Astrocyte (in vitro differentiated cells and primary cell): ENCODE measurements at regions not wholly inside any gene's neighbourhood (a gene's known extent, or its start where the extent isn't known, plus 50 kb on each side); places are given as distances from the start of the nearest gene placed in this dataset.

Experiments used
- DNase-seq: peaks from one replicate; pipeline ENCODE4 v3.0.0-alpha.2; 2010; ENCODE audit warnings: low read depth
- FAIRE-seq: peaks from 2 replicates; lab custom pipeline; 2011; peaks lifted over from hg19 to GRCh38; lab: Jason Lieb, UNC
- H2AFZ ChIP-seq: 2 replicates; pipeline ENCODE4 v1.6.0; 2012; ENCODE audit warnings: low read depth, low read length, inconsistent platforms
- H3K27ac ChIP-seq: 2 replicates; pipeline ENCODE4 v1.5.1; 2011; ENCODE audit warnings: low read depth, low read length, inconsistent platforms
- H3K27me3 ChIP-seq: 2 replicates; pipeline ENCODE4 v1.6.0; 2011; ENCODE audit warnings: low read length, inconsistent platforms; ENCODE audit not compliant: insufficient read depth
- H3K36me3 ChIP-seq: 2 replicates; pipeline ENCODE4 v1.5.1; 2011; ENCODE audit warnings: low read length, inconsistent platforms; ENCODE audit not compliant: insufficient read depth
- H3K4me1 ChIP-seq: 2 replicates; pipeline ENCODE4 v1.5.1; 2011; ENCODE audit warnings: low read length, inconsistent platforms; ENCODE audit not compliant: insufficient read depth
- H3K4me2 ChIP-seq: 2 replicates; pipeline ENCODE4 v1.6.0; 2012; ENCODE audit warnings: low read length, inconsistent platforms
- H3K4me3 ChIP-seq: 2 replicates; pipeline ENCODE4 v1.5.1; 2011; ENCODE audit warnings: low read depth, mild to moderate bottlenecking, low read length, inconsistent platforms; ENCODE audit not compliant: insufficient read depth
- H3K79me2 ChIP-seq: 2 replicates; pipeline ENCODE4 v1.6.0; 2012; ENCODE audit warnings: mild to moderate bottlenecking, low read length, inconsistent platforms; ENCODE audit not compliant: insufficient read depth
- H3K9ac ChIP-seq: 2 replicates; pipeline ENCODE4 v1.6.0; 2012; ENCODE audit warnings: mild to moderate bottlenecking, low read length, inconsistent platforms
- H3K9me3 ChIP-seq: 2 replicates; pipeline ENCODE4 v1.5.1; 2012; ENCODE audit warnings: low read depth, mild to moderate bottlenecking, low read length, inconsistent platforms; ENCODE audit not compliant: insufficient read depth
- H4K20me1 ChIP-seq: 2 replicates; pipeline ENCODE4 v1.6.0; 2012; ENCODE audit warnings: low read length, inconsistent platforms; ENCODE audit not compliant: insufficient read depth
- H3K27ac Mint-ChIP-seq: one replicate; pipeline ENCODE4 v1.8.0; 2021; ENCODE audit warnings: mild to moderate bottlenecking, mixed read lengths; ENCODE audit not compliant: unreplicated experiment
- H3K27me3 Mint-ChIP-seq: one replicate; pipeline ENCODE4 v1.8.0; 2021; ENCODE audit warnings: low read depth, mixed read lengths; ENCODE audit not compliant: unreplicated experiment
- H3K36me3 Mint-ChIP-seq: one replicate; pipeline ENCODE4 v1.8.0; 2021; ENCODE audit warnings: low read depth, mixed read lengths; ENCODE audit not compliant: unreplicated experiment
- H3K4me1 Mint-ChIP-seq: one replicate; pipeline ENCODE4 v1.8.0; 2021; ENCODE audit warnings: low read depth, mixed read lengths; ENCODE audit not compliant: unreplicated experiment
- H3K4me3 Mint-ChIP-seq: one replicate; pipeline ENCODE4 v1.8.0; 2021; ENCODE audit warnings: mild to moderate bottlenecking, moderate library complexity, mixed read lengths; ENCODE audit not compliant: unreplicated experiment
- H3K9me3 Mint-ChIP-seq: one replicate; pipeline ENCODE4 v1.8.0; 2021; ENCODE audit warnings: mild to moderate bottlenecking, mixed read lengths; ENCODE audit not compliant: unreplicated experiment
- EZH2 ChIP-seq: IDR thresholded peaks from 2 replicates; pipeline ENCODE4 v1.6.1; 2012; ENCODE audit warnings: mild to moderate bottlenecking, low read length, inconsistent platforms; ENCODE audit not compliant: insufficient read depth
- TF ChIP-seq, protein P1 (sequence below): IDR thresholded peaks from 2 replicates; pipeline ENCODE4 v1.5.1; 2011; ENCODE audit warnings: low read depth, mild to moderate bottlenecking, inconsistent platforms, low read length, moderate library complexity; ENCODE audit not compliant: insufficient read depth

- H3K36me3 ChIP-seq = no peaks in the 10 kb centered on the region
- Mint-ChIP-seq H3K4me1 (peaks cover 20% of the 10 kb centered on the region), H3K4me3 (no peak overlapping the region), H3K27ac (no peak overlapping the region), H3K36me3 (no peaks in the 10 kb centered on the region), H3K27me3 (peaks cover 6% of the 10 kb centered on the region), H3K9me3 (peaks cover 3% of the 10 kb centered on the region)
- no peak overlapping the region for H3K4me3 ChIP-seq
- H4K20me1 ChIP-seq = no peaks in the 10 kb centered on the region
- H3K9me3 ChIP-seq = no peaks in the 10 kb centered on the region
- H3K27ac ChIP-seq = no peak overlapping the region
- H3K4me2 ChIP-seq = no peak overlapping the region
- no peak overlapping the region for H3K9ac ChIP-seq
- H3K27me3 ChIP-seq = peaks cover 6% of the 10 kb centered on the region
- TF ChIP-seq EZH2 = no peak
- TF ChIP-seq, protein P1, sequence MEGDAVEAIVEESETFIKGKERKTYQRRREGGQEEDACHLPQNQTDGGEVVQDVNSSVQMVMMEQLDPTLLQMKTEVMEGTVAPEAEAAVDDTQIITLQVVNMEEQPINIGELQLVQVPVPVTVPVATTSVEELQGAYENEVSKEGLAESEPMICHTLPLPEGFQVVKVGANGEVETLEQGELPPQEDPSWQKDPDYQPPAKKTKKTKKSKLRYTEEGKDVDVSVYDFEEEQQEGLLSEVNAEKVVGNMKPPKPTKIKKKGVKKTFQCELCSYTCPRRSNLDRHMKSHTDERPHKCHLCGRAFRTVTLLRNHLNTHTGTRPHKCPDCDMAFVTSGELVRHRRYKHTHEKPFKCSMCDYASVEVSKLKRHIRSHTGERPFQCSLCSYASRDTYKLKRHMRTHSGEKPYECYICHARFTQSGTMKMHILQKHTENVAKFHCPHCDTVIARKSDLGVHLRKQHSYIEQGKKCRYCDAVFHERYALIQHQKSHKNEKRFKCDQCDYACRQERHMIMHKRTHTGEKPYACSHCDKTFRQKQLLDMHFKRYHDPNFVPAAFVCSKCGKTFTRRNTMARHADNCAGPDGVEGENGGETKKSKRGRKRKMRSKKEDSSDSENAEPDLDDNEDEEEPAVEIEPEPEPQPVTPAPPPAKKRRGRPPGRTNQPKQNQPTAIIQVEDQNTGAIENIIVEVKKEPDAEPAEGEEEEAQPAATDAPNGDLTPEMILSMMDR = no peak
- no peak for FAIRE-seq
- DNase-seq = no peak
- H3K4me1 ChIP-seq = peaks cover 8% of the 10 kb centered on the region
- H3K79me2 ChIP-seq = no peaks in the 10 kb centered on the region
- no peak overlapping the region for H2AFZ ChIP-seq
Measured at GRCh38 chr1:38300616-38301015, 254.0 kb upstream of the POU3F1 start.

- TF ChIP-seq, protein P1 = no peak
- peaks cover 8% of the 10 kb centered on the region for H3K4me1 ChIP-seq
- DNase-seq (peak; percentile 5), FAIRE-seq (no peak)
- no peak overlapping the region for H3K4me3 Mint-ChIP-seq
- peaks cover 10% of the 10 kb centered on the region for H3K27me3 Mint-ChIP-seq
- no peaks in the 10 kb centered on the region for H3K36me3 Mint-ChIP-seq
- H3K4me2 ChIP-seq = no peak overlapping the region
- no peak overlapping the region for H2AFZ ChIP-seq
- peaks cover 3% of the 10 kb centered on the region for H3K27me3 ChIP-seq
- peaks cover 9% of the 10 kb centered on the region for H3K9me3 Mint-ChIP-seq
- no peaks in the 10 kb centered on the region for H3K36me3 ChIP-seq
- no peaks in the 10 kb centered on the region for H4K20me1 ChIP-seq
- no peak overlapping the region for H3K27ac Mint-ChIP-seq
- H3K4me1 Mint-ChIP-seq = peaks cover 20% of the 10 kb centered on the region
- no peak overlapping the region for H3K9ac ChIP-seq
- H3K4me3 ChIP-seq = no peak overlapping the region
- no peaks in the 10 kb centered on the region for H3K79me2 ChIP-seq
- no peaks in the 10 kb centered on the region for H3K9me3 ChIP-seq
- H3K27ac ChIP-seq = no peak overlapping the region
Measured at GRCh38 chr1:38297842-38298241, 251.2 kb upstream of the POU3F1 start.

- Histone ChIP-seq H3K4me1 (peaks cover 8% of the 10 kb centered on the region), H3K9me3 (no peaks in the 10 kb centered on the region), H3K27me3 (peaks cover 3% of the 10 kb centered on the region), H3K27ac (no peak overlapping the region), H3K79me2 (no peaks in the 10 kb centered on the region), H2AFZ (no peak overlapping the region), H4K20me1 (no peaks in the 10 kb centered on the region), H3K4me2 (no peak overlapping the region), H3K4me3 (no peak overlapping the region), H3K9ac (no peak overlapping the region), H3K36me3 (no peaks in the 10 kb centered on the region)
- TF ChIP-seq, protein P1 = no peak
- TF ChIP-seq EZH2 = no peak
- peaks cover 13% of the 10 kb centered on the region for H3K9me3 Mint-ChIP-seq
- H3K27ac Mint-ChIP-seq = no peak overlapping the region
- H3K4me1 Mint-ChIP-seq = peaks cover 16% of the 10 kb centered on the region
- FAIRE-seq (no peak), DNase-seq (no peak)
- peaks cover 15% of the 10 kb centered on the region for H3K27me3 Mint-ChIP-seq
- H3K4me3 Mint-ChIP-seq = no peak overlapping the region
- no peaks in the 10 kb centered on the region for H3K36me3 Mint-ChIP-seq
Measured at GRCh38 chr1:38297246-38297645, 250.7 kb upstream of the POU3F1 start.
